Neuronal stem cell (in vitro differentiated cells): ENCODE measurements at regions not wholly inside any gene's neighbourhood (a gene's known extent, or its start where the extent isn't known, plus 50 kb on each side); places are given as distances from the start of the nearest gene placed in this dataset.
"Not testable (repeated sequence)": the region's sequence is repeated elsewhere in the genome, so short reads cannot be mapped to it uniquely, and the experiment has no call there.

Source experiments
- DNase-seq: peaks from one replicate; pipeline ENCODE4 v3.0.0-alpha.2; 2013; ENCODE audit warnings: low spot score
- H2AFZ ChIP-seq: one replicate; pipeline ENCODE4 v1.6.1; 2013; ENCODE audit warnings: mild to moderate bottlenecking, low read length, inconsistent platforms
- H2AK5ac ChIP-seq: 2 replicates; pipeline ENCODE4 v1.6.1; 2013; ENCODE audit warnings: low read depth, mild to moderate bottlenecking, inconsistent platforms, low read length, moderate library complexity, mixed read lengths
- H2BK120ac ChIP-seq: 2 replicates; pipeline ENCODE4 v1.6.1; 2013; ENCODE audit warnings: low read depth, mild to moderate bottlenecking, inconsistent platforms, low read length, moderate library complexity, mixed read lengths
- H2BK12ac ChIP-seq: one replicate; pipeline ENCODE4 v1.6.1; 2013; ENCODE audit warnings: low read length, inconsistent platforms
- H2BK15ac ChIP-seq: 2 replicates; pipeline ENCODE4 v1.6.1; 2013; ENCODE audit warnings: mild to moderate bottlenecking, low read length, inconsistent platforms, mixed read lengths
- H2BK5ac ChIP-seq: one replicate; pipeline ENCODE4 v1.6.1; 2013; ENCODE audit warnings: inconsistent platforms, mild to moderate bottlenecking, low read length, moderate library complexity
- H3K14ac ChIP-seq: one replicate; pipeline ENCODE4 v1.6.1; 2013; ENCODE audit warnings: low read length, inconsistent platforms
- H3K18ac ChIP-seq: 2 replicates; pipeline ENCODE4 v1.6.1; 2013; ENCODE audit warnings: low read length, inconsistent platforms
- H3K23ac ChIP-seq: 2 replicates; pipeline ENCODE4 v1.6.1; 2013; ENCODE audit warnings: low read depth, mild to moderate bottlenecking, mixed read lengths, low read length, inconsistent platforms; ENCODE audit not compliant: poor library complexity
- H3K27ac ChIP-seq: replicated peaks from 3 replicates; pipeline ENCODE4 v1.5.1; 2013; ENCODE audit warnings: low read length, inconsistent platforms
- H3K27me3 ChIP-seq, 3 experiments: 2 replicates each; pipeline ENCODE4 v1.6.1; 2013; ENCODE audit warnings: low read length in 3 of 3, mild to moderate bottlenecking in 2 of 3, inconsistent platforms in 1 of 3, low read depth in 1 of 3, mixed read lengths in 1 of 3, moderate library complexity in 1 of 3; ENCODE audit not compliant: control insufficient read depth in 3 of 3, insufficient read depth in 3 of 3
- H3K36me3 ChIP-seq, 2 donors: replicated peaks in 1 of 2; 2 replicates each; pipeline ENCODE4 v1.6.1; 2013; ENCODE audit warnings: low read length in 2 of 2; ENCODE audit not compliant: control insufficient read depth in 2 of 2, insufficient read depth in 2 of 2
- H3K4ac ChIP-seq: 2 replicates; pipeline ENCODE4 v1.6.1; 2013; ENCODE audit warnings: inconsistent platforms, mild to moderate bottlenecking, low read length, moderate library complexity
- H3K4me1 ChIP-seq, 2 donors: 1 replicate in 1 of 2; 2 replicates in 1 of 2; pipeline ENCODE4 v1.6.1; 2013; ENCODE audit warnings: low read length in 2 of 2, low read depth in 1 of 2; ENCODE audit not compliant: control insufficient read depth in 2 of 2, insufficient read depth in 1 of 2
- H3K4me2 ChIP-seq: one replicate; pipeline ENCODE4 v1.6.1; 2013; ENCODE audit warnings: mild to moderate bottlenecking, low read length, inconsistent platforms; ENCODE audit not compliant: insufficient read depth, poor library complexity, severe bottlenecking
- H3K4me3 ChIP-seq, 2 donors: 2 replicates each; pipeline ENCODE4 v1.5.1; 2013; ENCODE audit warnings: low read length in 2 of 2, mild to moderate bottlenecking in 2 of 2, inconsistent platforms in 1 of 2, moderate library complexity in 1 of 2
- H3K79me1 ChIP-seq: one replicate; pipeline ENCODE4 v1.6.1; 2013; ENCODE audit warnings: low read depth, mild to moderate bottlenecking, inconsistent platforms, low read length, moderate library complexity
- H3K9ac ChIP-seq: one replicate; pipeline ENCODE4 v1.6.1; 2013; ENCODE audit warnings: mild to moderate bottlenecking, low read depth, low read length, inconsistent platforms; ENCODE audit not compliant: poor library complexity
- H3K9me3 ChIP-seq, 2 donors: replicated peaks in 1 of 2; 2 replicates each; pipeline versions ENCODE3 to v1.6.1; 2013; ENCODE audit warnings: low read length in 2 of 2, mild to moderate bottlenecking in 2 of 2, inconsistent platforms in 1 of 2, low read depth in 1 of 2, mixed read lengths in 1 of 2, moderate library complexity in 1 of 2; ENCODE audit not compliant: control insufficient read depth in 2 of 2, insufficient read depth in 1 of 2
- H4K8ac ChIP-seq: one replicate; pipeline ENCODE4 v1.6.1; 2013; ENCODE audit warnings: low read depth, mild to moderate bottlenecking, inconsistent platforms, low read length, moderate library complexity
- H4K91ac ChIP-seq: one replicate; pipeline ENCODE4 v1.6.1; 2013; ENCODE audit warnings: low read length, low read depth, mild to moderate bottlenecking, inconsistent platforms; ENCODE audit not compliant: poor library complexity
- WGBS, 2 donors: extraction: QIAGEN DNeasy Blood & Tissue Kit; methylation state at CpG; one replicate each; pipeline ENCODE4 v1.1.7; 2013; ENCODE audit warnings: missing lambda C conversion rate in 2 of 2, mixed read lengths in 1 of 2; ENCODE audit not compliant: insufficient read length in 2 of 2, insufficient replicate concordance in 1 of 2; ENCODE audit errors: extremely low coverage in 2 of 2; 5-methylcytosine and 5-hydroxymethylcytosine counted together

- H3K18ac ChIP-seq, result no peak overlapping the region
- no CpG with 5 or more reads among the region's 3 CpGs for WGBS, 2 donors
- no peak overlapping the region for H3K23ac ChIP-seq
- H3K36me3 ChIP-seq, result peaks cover 0 to 13% of the 10 kb centered on the region in 2 donors
- no peak overlapping the region for H3K27ac ChIP-seq
- H2BK5ac ChIP-seq, result no peak overlapping the region
- no peak overlapping the region for H2BK12ac ChIP-seq
- DNase-seq, result no peak
- no peak overlapping the region for H3K14ac ChIP-seq
- no peak overlapping the region for H3K9ac ChIP-seq
- H2AFZ ChIP-seq, result no peak overlapping the region
- no peaks in the 10 kb centered on the region for H3K4me1 ChIP-seq
- no peaks in the 10 kb centered on the region for H3K9me3 ChIP-seq
- no peak overlapping the region for H3K4ac ChIP-seq
- no peaks in the 10 kb centered on the region for H3K79me1 ChIP-seq
- H3K27me3 ChIP-seq, result no peaks in the 10 kb centered on the region
- H2BK15ac ChIP-seq, result no peak overlapping the region
- no peak overlapping the region for H4K91ac ChIP-seq
- no peak overlapping the region for H2BK120ac ChIP-seq
- H3K4me2 ChIP-seq, result no peak overlapping the region
- no peak overlapping the region for H4K8ac ChIP-seq
- no peak overlapping the region for H2AK5ac ChIP-seq
- H3K4me3 ChIP-seq, result no peak overlapping the region
Measured at GRCh38 chr2:196293751-196294515, 122.6 kb upstream of the STK17B start.

DNA sequence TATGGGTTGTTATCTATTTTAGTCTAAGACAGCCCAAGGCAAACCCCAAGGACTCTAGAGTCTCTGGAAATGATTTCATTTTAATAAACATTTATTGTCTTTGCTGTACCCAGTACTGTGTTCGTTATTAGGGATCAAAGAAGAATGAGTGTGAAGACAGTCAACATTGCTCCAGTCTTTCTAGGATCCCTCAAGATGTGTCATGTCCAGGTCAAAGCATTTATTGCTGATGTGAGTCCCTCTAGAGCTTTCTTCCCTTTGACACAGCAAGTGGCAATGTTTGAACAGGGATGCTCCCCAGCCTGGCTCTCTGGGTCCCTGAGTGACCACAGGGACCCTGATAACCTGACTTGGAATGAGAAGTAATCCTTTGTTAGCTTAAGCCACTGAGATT, 123.1 kb upstream of the STK17B start:
- no peak overlapping the region for H2BK12ac ChIP-seq
- H2AFZ ChIP-seq, result no peak overlapping the region
- H3K4me1 ChIP-seq, result no peaks in the 10 kb centered on the region
- H2BK5ac ChIP-seq, result no peak overlapping the region
- no peak overlapping the region for H3K4me3 ChIP-seq
- no peak overlapping the region for H3K9ac ChIP-seq
- H3K9me3 ChIP-seq, result no peaks in the 10 kb centered on the region
- no peak overlapping the region for H3K18ac ChIP-seq
- no peak overlapping the region for H3K4me2 ChIP-seq
- WGBS, 2 donors, result no CpG with 5 or more reads among the region's 1 CpG
- no peak overlapping the region for H3K4ac ChIP-seq
- no peak overlapping the region for H3K23ac ChIP-seq
- H2BK120ac ChIP-seq, result no peak overlapping the region
- peaks cover 0 to 13% of the 10 kb centered on the region in 2 donors for H3K36me3 ChIP-seq
- no peak overlapping the region for H3K27ac ChIP-seq
- no peak for DNase-seq
- H2AK5ac ChIP-seq, result no peak overlapping the region
- H2BK15ac ChIP-seq, result no peak overlapping the region
- no peaks in the 10 kb centered on the region for H3K27me3 ChIP-seq
- H3K79me1 ChIP-seq, result no peaks in the 10 kb centered on the region
- no peak overlapping the region for H4K8ac ChIP-seq
- H4K91ac ChIP-seq, result no peak overlapping the region
- H3K14ac ChIP-seq, result no peak overlapping the region

- no peak overlapping the region for H3K4me3 ChIP-seq
- H3K14ac ChIP-seq, result no peak overlapping the region
- no peak overlapping the region for H2BK5ac ChIP-seq
- H2BK120ac ChIP-seq, result no peak overlapping the region
- no peak overlapping the region for H3K4ac ChIP-seq
- no peak overlapping the region for H3K9ac ChIP-seq
- H2BK15ac ChIP-seq, result no peak overlapping the region
- no peak overlapping the region for H2AFZ ChIP-seq
- no peaks in the 10 kb centered on the region for H3K9me3 ChIP-seq
- H3K27me3 ChIP-seq, result no peaks in the 10 kb centered on the region
- no CpG with 5 or more reads among the region's 1 CpG for WGBS, 2 donors
- no peak overlapping the region for H4K8ac ChIP-seq
- no peak overlapping the region for H4K91ac ChIP-seq
- no peak overlapping the region for H2AK5ac ChIP-seq
- H3K36me3 ChIP-seq, result peaks cover 0 to 13% of the 10 kb centered on the region in 2 donors
- no peak overlapping the region for H3K23ac ChIP-seq
- no peak for DNase-seq
- no peak overlapping the region for H3K18ac ChIP-seq
- no peak overlapping the region for H3K27ac ChIP-seq
- H3K4me1 ChIP-seq, result no peaks in the 10 kb centered on the region
- H2BK12ac ChIP-seq, result no peak overlapping the region
- H3K4me2 ChIP-seq, result no peak overlapping the region
- no peaks in the 10 kb centered on the region for H3K79me1 ChIP-seq
Measured at GRCh38 chr2:196295005-196295404, 123.6 kb upstream of the STK17B start.

GRCh38 chr2:196298106-196298723, 126.8 kb upstream of the STK17B start:
- DNase-seq, H4K8ac ChIP-seq, H3K79me1 ChIP-seq, H3K23ac ChIP-seq, H3K9me3 ChIP-seq, H4K91ac ChIP-seq, H2BK120ac ChIP-seq, H2BK5ac ChIP-seq, H3K18ac ChIP-seq, H3K9ac ChIP-seq, H3K4ac ChIP-seq, H3K4me3 ChIP-seq, H3K27ac ChIP-seq, H2BK15ac ChIP-seq, H2AFZ ChIP-seq, H2BK12ac ChIP-seq, H2AK5ac ChIP-seq, H3K4me1 ChIP-seq, H3K14ac ChIP-seq, H3K36me3 ChIP-seq, H3K4me2 ChIP-seq, H3K27me3 ChIP-seq: not testable (repeated sequence)
- 100% methylated on average over 1 of the region's 8 CpGs; no CpG with 5 or more reads in 1 of the 2 donors for WGBS, 2 donors
